PC-9 (cell line): ENCODE measurements at regions not wholly inside any gene's neighbourhood (a gene's known extent, or its start where the extent isn't known, plus 50 kb on each side); places are given as distances from the start of the nearest gene placed in this dataset.

ENCODE experiments used
- BruUV-seq: library from RNA; stranded (reverse); fragments of 400-500 nt; replicated peaks from 2 replicates; lab custom pipeline; 2021; lab: Mats Ljungman, UMichigan
- CTCF ChIA-PET: fragments of 300-600 bp; sonication (Branson Sonifier 250); formaldehyde crosslinking; loops from one replicate; lab custom pipeline; 2022; ENCODE audit warnings: antibody characterized with exemption; lab: Charles Lee
- POLR2A ChIA-PET: fragments of 300-600 bp; sonication (Branson Sonifier 250); formaldehyde crosslinking; loops from one replicate; lab custom pipeline; 2022; ENCODE audit warnings: antibody characterized with exemption; ENCODE audit not compliant: unreplicated experiment; lab: Charles Lee
- DNase-seq, 2 experiments: peaks; one replicate each; pipeline versions ENCODE4 v3.0.0 to v3.0.0-alpha.2; 2015 to 2022; ENCODE audit warnings: mixed read lengths in 1 of 2
- H2AFZ ChIP-seq: fragments of 200-600 bp; sonication (generic); 2 replicates; pipeline ENCODE4 v1.8.1; 2017; ENCODE audit warnings: antibody characterized with exemption
- H3F3A ChIP-seq: fragments of 200-600 bp; sonication (generic); 2 replicates; pipeline ENCODE4 v1.8.1; 2017; ENCODE audit warnings: antibody characterized with exemption, mild to moderate bottlenecking, low read depth; ENCODE audit not compliant: insufficient read depth
- H3K27ac ChIP-seq: fragments of 200-600 bp; sonication (generic); 2 replicates; pipeline ENCODE4 v1.6.1; 2016; ENCODE audit warnings: mixed run types
- H3K27me3 ChIP-seq: fragments of 200-600 bp; sonication (generic); 2 replicates; pipeline ENCODE4 v1.6.1; 2016; ENCODE audit warnings: low read depth, mixed run types; ENCODE audit not compliant: insufficient read depth
- H3K36me3 ChIP-seq: fragments of 200-600 bp; sonication (generic); 2 replicates; pipeline ENCODE4 v1.6.1; 2016; ENCODE audit warnings: low read depth, mixed run types
- H3K4me1 ChIP-seq: fragments of 200-600 bp; sonication (generic); replicated peaks from 2 replicates; pipeline ENCODE4 v1.6.1; 2016; ENCODE audit warnings: mixed run types; ENCODE audit not compliant: insufficient read depth
- H3K4me2 ChIP-seq: fragments of 200-600 bp; sonication (generic); 2 replicates; pipeline ENCODE4 v1.6.1; 2017; ENCODE audit warnings: mixed run types
- H3K4me3 ChIP-seq: fragments of 200-600 bp; sonication (generic); 2 replicates; pipeline ENCODE4 v1.6.1; 2016; ENCODE audit warnings: mixed run types
- H3K79me2 ChIP-seq: fragments of 200-600 bp; sonication (generic); 2 replicates; pipeline ENCODE4 v1.6.1; 2017; ENCODE audit warnings: low read depth, mixed run types
- H3K9me2 ChIP-seq: fragments of 200-600 bp; sonication (generic); 2 replicates; pipeline ENCODE4 v1.8.1; 2017; ENCODE audit warnings: mild to moderate bottlenecking; ENCODE audit not compliant: insufficient read depth
- H3K9me3 ChIP-seq: fragments of 200-600 bp; sonication (generic); 2 replicates; pipeline ENCODE4 v1.8.1; 2016; ENCODE audit warnings: low read depth; ENCODE audit not compliant: insufficient read depth
- H4K20me1 ChIP-seq: fragments of 200-600 bp; sonication (generic); 2 replicates; pipeline ENCODE4 v1.8.1; 2017; ENCODE audit not compliant: insufficient read depth
- EZH2 ChIP-seq: fragments of 200-600 bp; sonication (generic); IDR thresholded peaks from 2 replicates; pipeline ENCODE4 v1.8.0; 2017; ENCODE audit warnings: antibody characterized with exemption, low read depth
- intact Hi-C: fragments of 100-400 bp; cut with micrococcal nuclease; formaldehyde crosslinking; loops from one replicate; pipeline ENCODE4 v1.10.0; 2022; ENCODE audit not compliant: unreplicated experiment
- TF ChIP-seq, protein P1 (sequence below): fragments of 200-600 bp; sonication (generic); conservative IDR thresholded peaks from 2 replicates; pipeline ENCODE4 v1.6.1; 2017; ENCODE audit warnings: mixed run types, antibody characterized with exemption, mild to moderate bottlenecking, moderate library complexity

DNA sequence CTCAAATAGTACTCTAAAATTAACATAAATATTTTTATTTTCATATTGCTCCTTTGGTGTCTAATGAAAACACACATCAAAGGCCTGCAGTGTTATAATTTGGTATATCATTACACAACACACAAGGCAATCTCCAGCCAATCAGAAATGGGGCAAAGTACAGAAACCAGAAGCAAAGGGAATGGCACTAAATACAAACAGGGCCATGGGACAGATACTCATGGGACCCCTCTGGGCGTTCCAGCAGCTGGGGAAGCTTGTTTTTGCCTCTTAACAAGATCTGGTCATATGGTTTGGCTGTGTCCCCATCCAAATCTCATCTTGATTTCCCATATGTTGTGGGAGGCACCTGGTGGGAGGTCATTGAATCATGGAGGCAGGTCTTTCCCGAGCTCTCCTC, 551.8 kb upstream of the NRP1 start:
- TF ChIP-seq EZH2 = no peak
- TF ChIP-seq, protein P1, sequence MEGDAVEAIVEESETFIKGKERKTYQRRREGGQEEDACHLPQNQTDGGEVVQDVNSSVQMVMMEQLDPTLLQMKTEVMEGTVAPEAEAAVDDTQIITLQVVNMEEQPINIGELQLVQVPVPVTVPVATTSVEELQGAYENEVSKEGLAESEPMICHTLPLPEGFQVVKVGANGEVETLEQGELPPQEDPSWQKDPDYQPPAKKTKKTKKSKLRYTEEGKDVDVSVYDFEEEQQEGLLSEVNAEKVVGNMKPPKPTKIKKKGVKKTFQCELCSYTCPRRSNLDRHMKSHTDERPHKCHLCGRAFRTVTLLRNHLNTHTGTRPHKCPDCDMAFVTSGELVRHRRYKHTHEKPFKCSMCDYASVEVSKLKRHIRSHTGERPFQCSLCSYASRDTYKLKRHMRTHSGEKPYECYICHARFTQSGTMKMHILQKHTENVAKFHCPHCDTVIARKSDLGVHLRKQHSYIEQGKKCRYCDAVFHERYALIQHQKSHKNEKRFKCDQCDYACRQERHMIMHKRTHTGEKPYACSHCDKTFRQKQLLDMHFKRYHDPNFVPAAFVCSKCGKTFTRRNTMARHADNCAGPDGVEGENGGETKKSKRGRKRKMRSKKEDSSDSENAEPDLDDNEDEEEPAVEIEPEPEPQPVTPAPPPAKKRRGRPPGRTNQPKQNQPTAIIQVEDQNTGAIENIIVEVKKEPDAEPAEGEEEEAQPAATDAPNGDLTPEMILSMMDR = no peak
- Histone ChIP-seq H3K4me2 (no peak overlapping the region), H3K4me1 (no peaks in the 10 kb centered on the region), H2AFZ (no peak overlapping the region), H3K36me3 (no peaks in the 10 kb centered on the region), H3K9me2 (no peaks in the 10 kb centered on the region), H3K79me2 (no peaks in the 10 kb centered on the region), H3K27ac (no peak overlapping the region), H3K9me3 (no peaks in the 10 kb centered on the region), H3K4me3 (no peak overlapping the region), H4K20me1 (no peaks in the 10 kb centered on the region), H3F3A (no peaks in the 10 kb centered on the region), H3K27me3 (no peaks in the 10 kb centered on the region)
- intact Hi-C loops = no loop called here
- no peak for DNase-seq
- POLR2A ChIA-PET = no interaction called here
- BruUV-seq = no TSS peak
- CTCF ChIA-PET = interaction anchor here (0.7 kb wide), 1 partner anchor 217 kb away, joined by 6 read pairs; no protein-coding TSS in a partner anchor

DNA sequence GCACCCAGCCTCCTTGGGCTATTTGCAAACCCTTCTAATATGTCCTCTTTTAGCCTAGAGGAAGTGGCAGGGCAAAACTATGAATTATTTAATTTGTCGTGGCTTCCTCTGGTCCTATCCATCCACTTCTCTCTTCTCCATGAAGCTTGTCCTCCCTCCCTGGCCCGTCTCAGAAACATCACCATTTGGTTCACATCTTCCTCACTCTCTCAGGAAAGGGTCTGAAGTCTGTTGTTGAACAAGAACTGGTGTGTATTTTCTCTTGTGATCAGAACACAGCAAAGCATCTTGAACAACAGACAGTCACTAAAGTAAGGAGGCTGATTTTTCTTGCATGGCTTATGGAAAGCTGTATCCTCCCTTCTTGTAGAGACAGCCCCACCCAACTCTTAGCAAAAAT, 550.1 kb upstream of the NRP1 start:
- Histone ChIP-seq H3K9me3 (no peaks in the 10 kb centered on the region), H3F3A (no peaks in the 10 kb centered on the region), H3K4me3 (no peak overlapping the region), H3K9me2 (no peaks in the 10 kb centered on the region), H3K79me2 (no peaks in the 10 kb centered on the region), H3K27me3 (no peaks in the 10 kb centered on the region), H2AFZ (no peak overlapping the region), H3K4me1 (no peaks in the 10 kb centered on the region), H3K36me3 (no peaks in the 10 kb centered on the region), H3K4me2 (no peak overlapping the region), H3K27ac (no peak overlapping the region), H4K20me1 (no peaks in the 10 kb centered on the region)
- intact Hi-C loops = no loop called here
- TF ChIP-seq, protein P1 = no peak
- TF ChIP-seq EZH2 = no peak
- DNase-seq = no peak
- ChIA-PET POLR2A (no interaction called here), CTCF (no interaction called here)
- BruUV-seq = no TSS peak

DNA sequence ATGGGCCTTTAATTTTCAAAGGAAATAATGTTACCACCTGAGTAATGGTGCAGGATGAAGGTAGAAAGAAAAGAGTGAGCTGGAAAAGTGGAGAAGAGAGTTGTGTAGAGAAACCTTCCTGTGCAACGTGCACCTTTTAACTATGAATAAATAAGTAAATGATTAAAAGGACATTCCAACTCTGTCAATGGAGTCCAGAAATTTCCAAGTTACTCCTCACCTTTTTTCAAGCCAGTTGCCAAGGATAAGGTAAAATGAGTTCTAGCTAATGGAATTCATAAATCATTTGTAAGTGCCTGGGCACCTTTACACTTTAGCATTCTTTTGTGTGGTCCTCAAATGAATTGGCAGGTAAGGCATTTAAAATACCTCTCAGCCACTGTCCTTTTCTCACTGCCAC, 549.4 kb upstream of the NRP1 start:
- CTCF ChIA-PET = no interaction called here

More for the DNA sequence above, 549.4 kb upstream of the NRP1 start:
- Histone ChIP-seq H3K27me3 (no peaks in the 10 kb centered on the region), H3K9me2 (no peaks in the 10 kb centered on the region), H3K27ac (no peak overlapping the region), H2AFZ (no peak overlapping the region), H3K9me3 (no peaks in the 10 kb centered on the region), H3K36me3 (no peaks in the 10 kb centered on the region), H3K4me1 (no peaks in the 10 kb centered on the region), H3K79me2 (no peaks in the 10 kb centered on the region), H4K20me1 (no peaks in the 10 kb centered on the region), H3K4me2 (no peak overlapping the region), H3F3A (no peaks in the 10 kb centered on the region), H3K4me3 (no peak overlapping the region)
- TF ChIP-seq, protein P1 = no peak
- TF ChIP-seq EZH2 = no peak
- no TSS peak for BruUV-seq
- DNase-seq = no peak
- intact Hi-C loops = no loop called here
- POLR2A ChIA-PET = no interaction called here
